ENCODE measurements at regions not wholly inside any gene's neighbourhood (a gene's known extent, or its start where the extent isn't known, plus 50 kb on each side); places are given as distances from the start of the nearest gene placed in this dataset.

- TF ChIP-seq CTCF (IDR thresholded peaks at IDR 0.05) = no peak
- no peak for TF ChIP-seq EP300 (IDR thresholded peaks at IDR 0.05)
These were observed 131.4 kb downstream of the UCHL1 start for GRCh38 chr4:41388080-41388479.

Measured in esophagus muscularis mucosa (tissue), 3 donors.